GM12878 (cell line): ENCODE measurements at regions not wholly inside any gene's neighbourhood (a gene's known extent, or its start where the extent isn't known, plus 50 kb on each side); places are given as distances from the start of the nearest gene placed in this dataset.

ENCODE experiments used
- CBFB ChIP-seq: IDR thresholded peaks from 2 replicates; pipeline ENCODE4 v1.6.1; 2016; ENCODE audit warnings: antibody characterized with exemption, low read depth
- CEBPB ChIP-seq, 2 experiments: fragments of 150-350 bp in 1 of 2; IDR thresholded peaks; 2 replicates each; pipeline ENCODE4 v1.6.1; 2012 to 2014; ENCODE audit warnings: low read depth in 2 of 2, low read length in 2 of 2, borderline replicate concordance in 1 of 2, inconsistent platforms in 1 of 2
- CTCF ChIP-seq, 3 experiments: IDR thresholded peaks in 2 of 3; conservative IDR thresholded peaks in 1 of 3; 2 replicates each; pipeline ENCODE4 v1.5.1; 2011; ENCODE audit warnings: low read depth in 3 of 3, low read length in 3 of 3, mild to moderate bottlenecking in 3 of 3, control low read depth in 2 of 3, moderate library complexity in 2 of 3, inconsistent platforms in 1 of 3, mixed read lengths in 1 of 3; ENCODE audit not compliant: control insufficient read depth in 2 of 3, insufficient read depth in 1 of 3; ENCODE audit errors: extremely low read depth in 1 of 3
- EGR1 ChIP-seq, 2 experiments: IDR thresholded peaks; 1 replicate in 1 of 2; 2 replicates in 1 of 2; pipeline ENCODE4 v1.6.1; 2011 to 2012; ENCODE audit warnings: low read depth in 2 of 2, low read length in 2 of 2, borderline replicate concordance in 1 of 2, mild to moderate bottlenecking in 1 of 2, moderate library complexity in 1 of 2
- EP300 ChIP-seq, 2 experiments: fragments of 150-350 bp in 1 of 2; IDR thresholded peaks; 2 replicates each; pipeline ENCODE4 v1.6.1; 2011 to 2012; ENCODE audit warnings: low read depth in 2 of 2, low read length in 2 of 2, borderline replicate concordance in 1 of 2, improper control_type of control experiment in 1 of 2, inconsistent platforms in 1 of 2; ENCODE audit not compliant: control insufficient read depth in 1 of 2
- EZH2 ChIP-seq: IDR thresholded peaks from 2 replicates; pipeline ENCODE4 v1.6.1; 2012; ENCODE audit warnings: low read depth, mild to moderate bottlenecking, control low read depth, inconsistent platforms, low read length, borderline replicate concordance; ENCODE audit not compliant: control insufficient read depth
- MXI1 ChIP-seq: fragments of 150-350 bp; IDR thresholded peaks from 2 replicates; pipeline ENCODE4 v1.6.1; 2011; ENCODE audit warnings: low read depth, mild to moderate bottlenecking, inconsistent platforms, low read length, improper control_type of control experiment
- NR2C2 ChIP-seq: IDR thresholded peaks from 2 replicates; pipeline ENCODE4 v1.6.1; 2011; ENCODE audit warnings: borderline replicate concordance, low read depth; ENCODE audit not compliant: control insufficient read depth, insufficient read length
- PAX8 ChIP-seq: fragments of 450-650 bp; IDR thresholded peaks from 2 replicates; pipeline ENCODE4 v1.6.1; 2017; ENCODE audit warnings: mild to moderate bottlenecking, moderate library complexity
- RBBP5 ChIP-seq: fragments of 200-600 bp; sonication (generic); conservative IDR thresholded peaks from 2 replicates; pipeline ENCODE4 v1.6.1; 2016
- REST ChIP-seq: IDR thresholded peaks from 2 replicates; pipeline ENCODE4 v1.6.1; 2012; ENCODE audit warnings: mild to moderate bottlenecking, low read depth, low read length
- RFX5 ChIP-seq: IDR thresholded peaks from 2 replicates; pipeline ENCODE4 v1.6.1; 2011; ENCODE audit warnings: low read depth, low read length, improper control_type of control experiment
- ZNF274 ChIP-seq: IDR thresholded peaks from one replicate; pipeline ENCODE4 v1.8.0; 2011; ENCODE audit not compliant: insufficient read length, insufficient read depth

- no peak for TF ChIP-seq EGR1 (IDR thresholded peaks at IDR 0.05; ENCODE audit: borderline replicate concordance in 1 of 2, low read depth in 2 of 2, low read length in 2 of 2)
- TF ChIP-seq NR2C2: no peak
- no peak for TF ChIP-seq RFX5
- TF ChIP-seq CTCF (IDR thresholded peaks at IDR 0.05 in 2 of 3, conservative IDR thresholded peaks at IDR 0.05 in 1 of 3; ENCODE audit: control insufficient read depth in 2 of 3, extremely low read depth in 1 of 3, insufficient read depth in 1 of 3, low read depth in 3 of 3, low read length in 3 of 3): no peak
- TF ChIP-seq EP300 (IDR thresholded peaks at IDR 0.05; ENCODE audit: borderline replicate concordance in 1 of 2, control insufficient read depth in 1 of 2, low read depth in 2 of 2, low read length in 2 of 2): no peak
- TF ChIP-seq PAX8: no peak
- TF ChIP-seq EZH2: no peak
- no peak for TF ChIP-seq REST
- no peak for TF ChIP-seq MXI1
- no peak for TF ChIP-seq RBBP5
- TF ChIP-seq CBFB: no peak
- TF ChIP-seq CEBPB (IDR thresholded peaks at IDR 0.05; ENCODE audit: borderline replicate concordance in 1 of 2, low read depth in 2 of 2, low read length in 2 of 2): no peak
- TF ChIP-seq ZNF274: no peak
These were observed 52.4 kb upstream of the CCDC190 start for GRCh38 chr1:162913345-162913744.
